Stimulated activated CD4-positive, alpha-beta T cell treated with anti-CD3 and anti-CD28 coated beads, TNF-alpha, amount 100 ng/mL, for 24 hours (primary cell): ENCODE measurements at regions not wholly inside any gene's neighbourhood (a gene's known extent, or its start where the extent isn't known, plus 50 kb on each side); places are given as distances from the start of the nearest gene placed in this dataset.

ENCODE experiments used
- DNase-seq, 3 experiments: peaks; one replicate each; pipeline ENCODE4 v3.0.0-alpha.2; 2020; ENCODE audit warnings: low read depth in 3 of 3

- no peak for DNase-seq
Observed at GRCh38 chr18:46344416-46345180, 240.4 kb downstream of the HAUS1 start.

- DNase-seq = no peak
Observed at GRCh38 chr18:46345181-46345465, 240.9 kb downstream of the HAUS1 start.

- DNase-seq = no peak
Observed at GRCh38 chr18:46346213-46346612, 242.0 kb downstream of the HAUS1 start.

- no peak for DNase-seq
Observed at GRCh38 chr18:46346896-46347630, 242.9 kb downstream of the HAUS1 start.

- DNase-seq = no peak
Observed at GRCh38 chr18:46350598-46351159, 246.5 kb downstream of the HAUS1 start.

GRCh38 chr18:46352520-46353250, 248.5 kb downstream of the HAUS1 start:
- no peak for DNase-seq

DNA sequence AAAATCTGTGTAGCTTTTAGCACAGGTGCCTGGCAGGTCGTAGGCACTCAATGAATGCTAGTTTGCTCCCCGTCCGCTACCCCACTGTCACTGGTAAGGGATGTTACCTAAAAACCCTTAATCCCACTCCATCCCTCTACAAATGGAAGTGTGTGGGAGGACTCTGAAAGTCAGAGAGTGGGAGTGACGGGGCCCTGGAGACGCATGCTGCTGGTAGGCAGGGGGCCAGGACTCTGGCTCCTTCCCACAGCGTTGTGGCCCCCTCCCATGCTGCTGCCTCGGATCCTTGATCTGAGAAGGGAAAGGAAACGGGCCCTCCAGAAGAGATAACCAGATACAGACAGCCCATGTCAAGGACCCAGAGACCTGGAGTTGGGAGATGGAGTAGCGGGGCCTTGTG, 249.3 kb downstream of the HAUS1 start:
- no peak for DNase-seq

DNA sequence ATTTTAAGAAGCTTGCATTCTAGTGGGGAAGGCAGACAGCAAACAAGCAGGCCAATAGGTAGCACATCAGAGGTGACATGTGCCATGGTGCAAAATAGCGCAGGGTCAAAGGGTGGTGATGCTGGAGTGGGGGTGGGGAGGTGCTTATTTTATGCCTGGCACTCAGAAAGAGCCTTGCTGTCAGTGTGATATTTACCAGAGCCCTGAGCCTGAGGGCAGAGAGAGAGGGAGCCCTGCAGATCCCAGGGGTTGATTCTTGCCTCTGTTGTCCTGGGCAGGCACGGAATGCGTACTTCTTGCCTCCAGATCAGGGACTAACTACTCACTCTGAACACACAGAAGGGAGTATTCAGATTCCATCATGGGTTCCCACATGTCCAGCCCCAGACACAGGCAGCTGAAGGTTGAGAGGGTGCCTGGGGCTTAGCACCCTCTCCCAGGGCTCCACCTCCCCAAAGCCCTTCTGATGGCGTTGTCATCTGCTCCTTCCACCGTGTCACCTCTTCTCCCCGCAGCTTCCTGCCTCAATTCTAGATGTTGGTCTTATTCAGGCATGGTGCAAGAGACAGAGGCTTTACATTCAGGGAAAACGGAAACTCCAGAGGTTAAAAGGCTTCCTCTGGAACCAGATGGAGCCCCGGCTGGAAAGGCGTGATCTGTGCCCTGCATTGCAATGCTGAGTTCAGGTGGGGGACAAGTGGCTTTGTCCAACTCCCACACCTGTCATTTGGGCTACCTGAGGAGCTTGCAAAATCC, 252.3 kb downstream of the HAUS1 start:
- DNase-seq = no peak

- DNase-seq = no peak
Observed at GRCh38 chr18:46360102-46360699, 256.0 kb downstream of the HAUS1 start.

GRCh38 chr18:46360866-46361265, 256.7 kb downstream of the HAUS1 start:
- DNase-seq = no peak

- DNase-seq = no peak
Observed at GRCh38 chr18:46362533-46362932, 258.3 kb downstream of the HAUS1 start.

DNA sequence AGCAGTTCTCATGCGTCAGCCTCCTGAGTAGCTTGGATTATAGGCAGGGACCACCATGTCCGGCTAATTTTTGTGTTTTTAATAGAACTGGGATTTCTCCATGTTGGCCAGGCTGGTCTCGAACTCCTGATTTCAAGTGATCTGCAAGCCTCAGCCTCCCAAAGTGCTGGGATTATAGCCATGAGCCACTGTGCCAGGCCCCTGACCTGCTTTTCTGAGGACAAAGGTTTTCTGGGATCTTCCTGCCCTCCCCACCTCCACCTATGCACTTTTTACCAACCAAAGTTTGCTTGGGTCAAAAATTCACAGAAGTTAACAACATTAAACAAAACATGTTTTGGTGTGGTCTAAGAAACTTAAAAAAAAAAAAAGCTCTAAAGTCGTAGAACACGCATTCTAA, 259.9 kb downstream of the HAUS1 start:
- DNase-seq = no peak

GRCh38 chr18:46366201-46366600, 262.0 kb downstream of the HAUS1 start:
- DNase-seq = no peak

- no peak for DNase-seq
Observed at GRCh38 chr18:46366751-46367376, 262.7 kb downstream of the HAUS1 start.

DNA sequence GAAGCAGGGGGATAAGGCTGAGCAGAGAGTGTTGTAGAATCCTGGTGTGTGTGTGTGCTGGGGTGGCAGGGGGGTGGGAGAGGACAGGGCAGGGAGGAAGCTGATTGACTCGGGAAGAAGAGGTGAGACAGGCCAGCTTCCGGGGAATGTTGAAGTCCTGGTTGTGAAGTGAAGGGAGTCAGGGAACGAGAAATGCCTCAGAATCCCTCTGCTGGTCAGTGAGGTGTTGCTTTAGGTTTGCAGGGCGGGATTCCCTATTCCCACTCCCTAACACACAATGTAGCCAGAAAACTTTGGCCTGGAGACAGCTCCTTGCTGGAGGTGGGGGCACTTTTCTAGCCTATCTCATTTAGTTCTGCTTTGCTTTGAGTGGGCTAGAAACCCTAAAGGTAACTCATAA, 265.1 kb downstream of the HAUS1 start:
- no peak for DNase-seq

DNA sequence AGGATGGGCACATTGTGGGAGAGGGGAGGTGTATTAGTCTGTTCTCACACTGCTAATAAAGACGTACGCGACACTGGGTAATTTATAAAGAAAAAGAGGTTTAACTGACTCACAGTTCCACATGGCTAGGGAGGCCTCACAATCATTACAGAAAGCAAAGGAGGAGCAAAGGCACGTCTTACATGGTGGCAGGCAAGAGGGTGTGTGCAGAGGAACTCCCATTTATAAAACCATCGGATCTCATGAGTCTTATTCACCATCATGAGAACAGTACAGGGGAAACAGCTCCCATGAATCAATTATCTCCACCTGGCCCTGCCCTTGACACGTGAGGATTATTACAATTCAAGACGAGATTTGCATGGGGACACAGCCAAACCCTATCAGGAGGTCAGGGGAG, 266.7 kb downstream of the HAUS1 start:
- DNase-seq = no peak

- no peak for DNase-seq
Observed at GRCh38 chr18:46372670-46373069, 268.5 kb downstream of the HAUS1 start.

DNA sequence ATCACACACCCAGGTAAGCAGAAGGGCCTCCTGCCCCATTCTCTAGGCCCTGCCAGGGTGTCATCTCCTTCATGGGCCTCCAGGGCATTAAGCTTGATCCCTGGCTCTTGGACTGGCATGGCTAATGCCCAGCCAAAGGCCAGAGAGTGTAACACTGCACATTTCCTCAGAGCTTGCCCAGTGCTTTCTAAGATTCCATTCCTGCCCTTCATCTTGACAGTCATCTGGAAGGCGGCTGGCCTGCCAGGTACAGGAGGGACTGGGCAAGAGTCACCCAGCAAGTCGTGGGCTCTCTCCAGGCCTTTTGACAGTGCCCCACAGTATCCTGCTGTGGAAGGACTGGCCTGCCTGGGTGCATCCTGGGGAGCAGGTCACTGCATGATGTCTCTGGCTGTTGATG, 268.9 kb downstream of the HAUS1 start:
- no peak for DNase-seq

- DNase-seq = no peak
Observed at GRCh38 chr18:46373791-46374190, 269.6 kb downstream of the HAUS1 start.

- DNase-seq = no peak
Observed at GRCh38 chr18:46374850-46375249, 270.7 kb downstream of the HAUS1 start.

DNA sequence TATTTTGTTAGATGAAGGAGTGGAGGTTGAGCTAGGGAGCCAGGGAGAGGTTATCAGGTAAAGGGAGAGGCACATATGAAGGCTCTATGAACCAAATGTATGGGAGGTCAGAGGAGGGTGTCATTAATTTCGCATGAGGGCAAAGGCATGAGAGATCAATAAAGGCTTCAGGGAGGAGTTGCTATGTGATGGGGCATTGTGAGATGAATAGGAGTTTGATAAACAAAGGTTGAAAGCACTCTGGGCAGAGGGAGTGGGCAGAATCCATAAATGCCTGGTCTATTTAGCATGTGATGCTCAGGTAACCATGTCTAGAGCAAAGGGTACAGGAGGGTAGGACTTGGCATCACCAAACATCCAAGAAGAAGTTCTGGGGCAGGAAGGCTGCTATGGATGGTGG, 273.4 kb downstream of the HAUS1 start:
- DNase-seq = no peak
